ENCODE measurements at regions not wholly inside any gene's neighbourhood (a gene's known extent, or its start where the extent isn't known, plus 50 kb on each side); places are given as distances from the start of the nearest gene placed in this dataset.

DNA sequence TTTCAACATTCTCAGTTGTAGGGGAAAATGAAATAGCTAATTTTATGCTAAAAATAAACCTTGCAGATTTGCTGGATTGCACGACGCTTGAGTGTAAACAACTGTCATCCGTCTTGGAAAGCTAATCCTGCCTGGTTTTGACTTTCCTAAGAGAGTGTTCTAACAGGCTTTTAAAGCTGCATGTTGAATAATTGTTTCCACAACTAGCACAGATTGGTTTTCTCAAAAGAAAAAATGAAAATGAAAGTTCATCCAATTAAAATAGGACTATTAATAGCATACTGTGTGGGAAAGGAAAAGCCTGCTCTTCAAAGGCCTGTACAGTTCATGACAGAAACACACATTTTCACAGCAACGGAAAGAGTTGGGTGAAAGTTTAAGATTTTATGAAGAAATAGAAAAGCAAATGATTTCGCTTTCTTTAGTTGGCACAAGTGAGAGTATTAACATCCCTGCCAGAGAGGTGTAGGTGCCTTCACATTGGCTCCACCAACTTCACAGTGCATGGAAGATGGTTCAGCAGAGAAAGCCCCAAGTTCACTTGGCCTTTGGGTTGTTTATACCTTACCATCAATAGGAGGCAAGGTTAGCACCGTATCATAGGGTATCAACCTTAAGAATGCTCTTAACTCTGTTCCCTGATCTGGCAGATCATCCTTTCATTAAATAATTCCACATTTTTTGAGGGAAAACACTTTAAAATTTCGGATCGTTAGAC is 140.0 kb upstream of the GUCY1A1 start:
- TF ChIP-seq, protein P1, sequence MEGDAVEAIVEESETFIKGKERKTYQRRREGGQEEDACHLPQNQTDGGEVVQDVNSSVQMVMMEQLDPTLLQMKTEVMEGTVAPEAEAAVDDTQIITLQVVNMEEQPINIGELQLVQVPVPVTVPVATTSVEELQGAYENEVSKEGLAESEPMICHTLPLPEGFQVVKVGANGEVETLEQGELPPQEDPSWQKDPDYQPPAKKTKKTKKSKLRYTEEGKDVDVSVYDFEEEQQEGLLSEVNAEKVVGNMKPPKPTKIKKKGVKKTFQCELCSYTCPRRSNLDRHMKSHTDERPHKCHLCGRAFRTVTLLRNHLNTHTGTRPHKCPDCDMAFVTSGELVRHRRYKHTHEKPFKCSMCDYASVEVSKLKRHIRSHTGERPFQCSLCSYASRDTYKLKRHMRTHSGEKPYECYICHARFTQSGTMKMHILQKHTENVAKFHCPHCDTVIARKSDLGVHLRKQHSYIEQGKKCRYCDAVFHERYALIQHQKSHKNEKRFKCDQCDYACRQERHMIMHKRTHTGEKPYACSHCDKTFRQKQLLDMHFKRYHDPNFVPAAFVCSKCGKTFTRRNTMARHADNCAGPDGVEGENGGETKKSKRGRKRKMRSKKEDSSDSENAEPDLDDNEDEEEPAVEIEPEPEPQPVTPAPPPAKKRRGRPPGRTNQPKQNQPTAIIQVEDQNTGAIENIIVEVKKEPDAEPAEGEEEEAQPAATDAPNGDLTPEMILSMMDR (IDR thresholded peaks at IDR 0.05) = no peak
- no peak for TF ChIP-seq TAF1 (IDR thresholded peaks at IDR 0.05; ENCODE audit: borderline replicate concordance, low read depth, low read length)
- TF ChIP-seq CHD2 (IDR thresholded peaks at IDR 0.05; ENCODE audit: low read length, partially characterized antibody) = no peak
- no peak for TF ChIP-seq RFX5 (IDR thresholded peaks at IDR 0.05; ENCODE audit: low read length)
- TF ChIP-seq, protein P2, sequence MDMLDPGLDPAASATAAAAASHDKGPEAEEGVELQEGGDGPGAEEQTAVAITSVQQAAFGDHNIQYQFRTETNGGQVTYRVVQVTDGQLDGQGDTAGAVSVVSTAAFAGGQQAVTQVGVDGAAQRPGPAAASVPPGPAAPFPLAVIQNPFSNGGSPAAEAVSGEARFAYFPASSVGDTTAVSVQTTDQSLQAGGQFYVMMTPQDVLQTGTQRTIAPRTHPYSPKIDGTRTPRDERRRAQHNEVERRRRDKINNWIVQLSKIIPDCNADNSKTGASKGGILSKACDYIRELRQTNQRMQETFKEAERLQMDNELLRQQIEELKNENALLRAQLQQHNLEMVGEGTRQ (IDR thresholded peaks at IDR 0.05; ENCODE audit: borderline replicate concordance, low read depth, low read length) = no peak
- TF ChIP-seq GABPA (IDR thresholded peaks at IDR 0.05; ENCODE audit: low read depth) = no peak
- TF ChIP-seq, protein P3, sequence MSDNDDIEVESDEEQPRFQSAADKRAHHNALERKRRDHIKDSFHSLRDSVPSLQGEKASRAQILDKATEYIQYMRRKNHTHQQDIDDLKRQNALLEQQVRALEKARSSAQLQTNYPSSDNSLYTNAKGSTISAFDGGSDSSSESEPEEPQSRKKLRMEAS (IDR thresholded peaks at IDR 0.05; ENCODE audit: low read depth) = no peak
- no peak for TF ChIP-seq FOSL2 (IDR thresholded peaks at IDR 0.05; ENCODE audit: borderline replicate concordance, low read depth)
